K562 (cell line): ENCODE measurements at regions not wholly inside any gene's neighbourhood (a gene's known extent, or its start where the extent isn't known, plus 50 kb on each side); places are given as distances from the start of the nearest gene placed in this dataset.

ENCODE experiments used
- ATF7 ChIP-seq: fragments of 450-650 bp; IDR thresholded peaks from 2 replicates; pipeline ENCODE4 v1.7.1; 2014; ENCODE audit warnings: mild to moderate bottlenecking, moderate library complexity
- CBX1 ChIP-seq: sonication (generic); IDR thresholded peaks from 2 replicates; pipeline ENCODE4 v1.6.1; 2016; ENCODE audit warnings: antibody characterized with exemption, low read depth, mild to moderate bottlenecking
- CREM ChIP-seq: IDR thresholded peaks from 2 replicates; pipeline ENCODE4 v1.6.1; 2014; ENCODE audit warnings: antibody characterized with exemption, low read depth
- HDAC8 ChIP-seq: fragments of 450-650 bp; IDR thresholded peaks from 2 replicates; pipeline ENCODE4 v1.6.1; 2016; ENCODE audit warnings: mild to moderate bottlenecking, missing genetic modification characterization, moderate library complexity, missing compliant biosample characterization
- MCM2 ChIP-seq: fragments of 450-650 bp; IDR thresholded peaks from 2 replicates; pipeline ENCODE4 v1.6.1; 2017; ENCODE audit warnings: low read depth, mild to moderate bottlenecking
- NCOA2 ChIP-seq, 2 experiments: fragments of 450-650 bp; IDR thresholded peaks; 2 replicates each; pipeline ENCODE4 v1.6.1; 2018; ENCODE audit warnings: mild to moderate bottlenecking in 2 of 2, moderate library complexity in 1 of 2; ENCODE audit not compliant: partially characterized antibody in 2 of 2
- RFX1 ChIP-seq: fragments of 450-650 bp; IDR thresholded peaks from 2 replicates; pipeline ENCODE4 v1.6.1; 2016; ENCODE audit warnings: mild to moderate bottlenecking, moderate library complexity
- SIX5 ChIP-seq, 2 experiments: IDR thresholded peaks; 2 replicates each; pipeline ENCODE4 v1.6.1; 2011; ENCODE audit warnings: low read length in 2 of 2, borderline replicate concordance in 1 of 2, low read depth in 1 of 2, mild to moderate bottlenecking in 1 of 2, moderate library complexity in 1 of 2; ENCODE audit not compliant: insufficient read depth in 1 of 2
- TAF15 ChIP-seq: fragments of 200-400 bp; formaldehyde crosslinking; IDR thresholded peaks from 2 replicates; pipeline ENCODE4 v1.6.1; 2017; ENCODE audit warnings: mild to moderate bottlenecking, low read depth, low read length, moderate library complexity
- YY1 ChIP-seq, 3 experiments: IDR thresholded peaks; 2 replicates each; pipeline ENCODE4 v1.6.1; 2011; ENCODE audit warnings: low read length in 2 of 3, mild to moderate bottlenecking in 2 of 3, moderate library complexity in 2 of 3, borderline replicate concordance in 1 of 3, control low read depth in 1 of 3, low read depth in 1 of 3; ENCODE audit not compliant: insufficient read depth in 3 of 3, insufficient replicate concordance in 2 of 3, control insufficient read depth in 1 of 3, insufficient read length in 1 of 3; ENCODE audit errors: extremely low read depth in 1 of 3
- ZNF316 ChIP-seq: fragments of 450-650 bp; IDR thresholded peaks from 2 replicates; pipeline ENCODE4 v1.6.1; 2016
- ZNF408 ChIP-seq: fragments of 250-450 bp; sonication (Bioruptor Pico); IDR thresholded peaks from 2 replicates; pipeline ENCODE4 v1.4.0; 2020; ENCODE audit warnings: low read depth, mild to moderate bottlenecking, moderate library complexity
- ZNF668 ChIP-seq: fragments of 250-450 bp; sonication (Bioruptor Pico); IDR thresholded peaks from 2 replicates; pipeline ENCODE4 v1.8.0; 2022; ENCODE audit warnings: mild to moderate bottlenecking, inconsistent platforms
- TF ChIP-seq, protein P1 (sequence below): IDR thresholded peaks from 3 replicates; pipeline ENCODE4 v1.6.1; 2011; ENCODE audit warnings: borderline replicate concordance, mild to moderate bottlenecking, moderate library complexity; ENCODE audit not compliant: insufficient read length; ENCODE audit errors: extremely low read depth
- TF ChIP-seq, protein P2 (sequence below): fragments of 450-650 bp; IDR thresholded peaks from 2 replicates; pipeline ENCODE4 v1.6.1; 2018; ENCODE audit warnings: mild to moderate bottlenecking, low read depth; ENCODE audit not compliant: partially characterized antibody
- TF ChIP-seq, protein P3 (sequence below): IDR thresholded peaks from 3 replicates; pipeline ENCODE4 v1.6.1; 2011; ENCODE audit warnings: borderline replicate concordance, mild to moderate bottlenecking; ENCODE audit not compliant: insufficient read length, insufficient read depth
- TF ChIP-seq, protein P4 (sequence below): fragments of 250-450 bp; sonication (Bioruptor Pico); IDR thresholded peaks from 2 replicates; pipeline ENCODE4 v1.5.0; 2020; ENCODE audit warnings: mild to moderate bottlenecking
- TF ChIP-seq, protein P5 (sequence below), 2 experiments: fragments of 200-800 bp in 1 of 2; sonication (Bioruptor generic) in 1 of 2; sonication (generic) in 1 of 2; formaldehyde crosslinking in 1 of 2; IDR thresholded peaks in 1 of 2; conservative IDR thresholded peaks in 1 of 2; 2 replicates each; pipeline versions ENCODE4 v1.5.0 to v1.6.1; 2016 to 2020; ENCODE audit warnings: missing compliant biosample characterization in 1 of 2, missing genetic modification characterization in 1 of 2, missing genetic modification reagents in 1 of 2

DNA sequence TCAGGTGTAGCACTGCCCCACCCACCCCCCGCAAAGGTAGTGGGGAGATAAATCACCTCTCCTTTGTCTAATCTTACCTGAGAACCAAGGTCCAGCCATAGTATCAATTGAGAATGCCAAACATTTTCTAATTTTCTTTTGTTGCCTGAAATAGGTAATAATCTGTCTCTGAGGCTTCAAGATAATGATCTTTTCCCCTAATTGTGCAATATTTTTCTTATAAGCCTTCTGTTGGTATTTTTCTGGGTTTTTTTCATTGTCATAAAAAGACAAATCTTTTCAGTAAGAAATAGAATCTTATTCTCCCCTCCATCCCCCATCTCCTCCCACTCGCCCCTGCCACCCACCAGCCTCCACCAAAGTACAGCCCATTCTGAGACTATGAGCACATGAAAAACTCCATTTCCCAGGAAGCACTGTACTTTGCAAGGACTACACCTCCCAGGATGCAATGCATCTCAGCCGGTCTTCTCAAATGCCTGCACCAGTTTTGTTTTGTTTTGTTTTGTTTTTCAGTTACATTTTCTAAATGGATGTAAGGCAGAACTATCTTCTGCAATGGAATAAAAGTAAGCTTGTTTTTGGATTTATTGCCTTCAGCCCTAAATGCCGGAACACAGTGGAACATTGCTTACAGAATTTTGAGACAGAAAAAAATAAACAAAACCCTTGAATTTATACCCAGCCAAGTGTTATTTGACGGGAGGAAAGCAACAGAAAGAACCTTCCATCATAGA is 268.0 kb downstream of the TFAP2A start (continued):
- TF ChIP-seq, protein P1, sequence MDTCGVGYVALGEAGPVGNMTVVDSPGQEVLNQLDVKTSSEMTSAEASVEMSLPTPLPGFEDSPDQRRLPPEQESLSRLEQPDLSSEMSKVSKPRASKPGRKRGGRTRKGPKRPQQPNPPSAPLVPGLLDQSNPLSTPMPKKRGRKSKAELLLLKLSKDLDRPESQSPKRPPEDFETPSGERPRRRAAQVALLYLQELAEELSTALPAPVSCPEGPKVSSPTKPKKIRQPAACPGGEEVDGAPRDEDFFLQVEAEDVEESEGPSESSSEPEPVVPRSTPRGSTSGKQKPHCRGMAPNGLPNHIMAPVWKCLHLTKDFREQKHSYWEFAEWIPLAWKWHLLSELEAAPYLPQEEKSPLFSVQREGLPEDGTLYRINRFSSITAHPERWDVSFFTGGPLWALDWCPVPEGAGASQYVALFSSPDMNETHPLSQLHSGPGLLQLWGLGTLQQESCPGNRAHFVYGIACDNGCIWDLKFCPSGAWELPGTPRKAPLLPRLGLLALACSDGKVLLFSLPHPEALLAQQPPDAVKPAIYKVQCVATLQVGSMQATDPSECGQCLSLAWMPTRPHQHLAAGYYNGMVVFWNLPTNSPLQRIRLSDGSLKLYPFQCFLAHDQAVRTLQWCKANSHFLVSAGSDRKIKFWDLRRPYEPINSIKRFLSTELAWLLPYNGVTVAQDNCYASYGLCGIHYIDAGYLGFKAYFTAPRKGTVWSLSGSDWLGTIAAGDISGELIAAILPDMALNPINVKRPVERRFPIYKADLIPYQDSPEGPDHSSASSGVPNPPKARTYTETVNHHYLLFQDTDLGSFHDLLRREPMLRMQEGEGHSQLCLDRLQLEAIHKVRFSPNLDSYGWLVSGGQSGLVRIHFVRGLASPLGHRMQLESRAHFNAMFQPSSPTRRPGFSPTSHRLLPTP = no peak
- TF ChIP-seq HDAC8 (tag) (no peak), ZNF668 (CRISPR knock-in tag) (no peak), RFX1 (no peak), TAF15 (no peak), NCOA2 (IDR thresholded peaks at IDR 0.05; ENCODE audit: partially characterized antibody in 2 of 2) (no peak), CBX1 (no peak), CREM (peak; percentile 65; the same call in 1 of the 2 replicates), ZNF316 (no peak), ZNF408 (CRISPR knock-in tag) (no peak), MCM2 (no peak), SIX5 (IDR thresholded peaks at IDR 0.05; ENCODE audit: borderline replicate concordance in 1 of 2, insufficient read depth in 1 of 2, low read depth in 1 of 2, low read length in 2 of 2) (peak; percentile 91), YY1 (IDR thresholded peaks at IDR 0.05; ENCODE audit: borderline replicate concordance in 1 of 3, control insufficient read depth in 1 of 3, extremely low read depth in 1 of 3, insufficient read depth in 3 of 3, insufficient read length in 1 of 3, insufficient replicate concordance in 2 of 3, low read depth in 1 of 3, low read length in 2 of 3) (no peak), ATF7 (0 out of 2 replicates have a peak, but pooled peaks have one; percentile 40)
- TF ChIP-seq, protein P2, sequence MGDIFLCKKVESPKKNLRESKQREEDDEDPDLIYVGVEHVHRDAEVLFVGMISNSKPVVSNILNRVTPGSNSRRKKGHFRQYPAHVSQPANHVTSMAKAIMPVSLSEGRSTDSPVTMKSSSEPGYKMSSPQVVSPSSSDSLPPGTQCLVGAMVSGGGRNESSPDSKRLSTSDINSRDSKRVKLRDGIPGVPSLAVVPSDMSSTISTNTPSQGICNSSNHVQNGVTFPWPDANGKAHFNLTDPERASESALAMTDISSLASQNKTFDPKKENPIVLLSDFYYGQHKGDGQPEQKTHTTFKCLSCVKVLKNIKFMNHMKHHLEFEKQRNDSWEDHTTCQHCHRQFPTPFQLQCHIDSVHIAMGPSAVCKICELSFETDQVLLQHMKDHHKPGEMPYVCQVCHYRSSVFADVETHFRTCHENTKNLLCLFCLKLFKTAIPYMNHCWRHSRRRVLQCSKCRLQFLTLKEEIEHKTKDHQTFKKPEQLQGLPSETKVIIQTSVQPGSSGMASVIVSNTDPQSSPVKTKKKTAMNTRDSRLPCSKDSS = no peak
- TF ChIP-seq, protein P3, sequence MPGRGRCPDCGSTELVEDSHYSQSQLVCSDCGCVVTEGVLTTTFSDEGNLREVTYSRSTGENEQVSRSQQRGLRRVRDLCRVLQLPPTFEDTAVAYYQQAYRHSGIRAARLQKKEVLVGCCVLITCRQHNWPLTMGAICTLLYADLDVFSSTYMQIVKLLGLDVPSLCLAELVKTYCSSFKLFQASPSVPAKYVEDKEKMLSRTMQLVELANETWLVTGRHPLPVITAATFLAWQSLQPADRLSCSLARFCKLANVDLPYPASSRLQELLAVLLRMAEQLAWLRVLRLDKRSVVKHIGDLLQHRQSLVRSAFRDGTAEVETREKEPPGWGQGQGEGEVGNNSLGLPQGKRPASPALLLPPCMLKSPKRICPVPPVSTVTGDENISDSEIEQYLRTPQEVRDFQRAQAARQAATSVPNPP = no peak
- TF ChIP-seq, protein P4, sequence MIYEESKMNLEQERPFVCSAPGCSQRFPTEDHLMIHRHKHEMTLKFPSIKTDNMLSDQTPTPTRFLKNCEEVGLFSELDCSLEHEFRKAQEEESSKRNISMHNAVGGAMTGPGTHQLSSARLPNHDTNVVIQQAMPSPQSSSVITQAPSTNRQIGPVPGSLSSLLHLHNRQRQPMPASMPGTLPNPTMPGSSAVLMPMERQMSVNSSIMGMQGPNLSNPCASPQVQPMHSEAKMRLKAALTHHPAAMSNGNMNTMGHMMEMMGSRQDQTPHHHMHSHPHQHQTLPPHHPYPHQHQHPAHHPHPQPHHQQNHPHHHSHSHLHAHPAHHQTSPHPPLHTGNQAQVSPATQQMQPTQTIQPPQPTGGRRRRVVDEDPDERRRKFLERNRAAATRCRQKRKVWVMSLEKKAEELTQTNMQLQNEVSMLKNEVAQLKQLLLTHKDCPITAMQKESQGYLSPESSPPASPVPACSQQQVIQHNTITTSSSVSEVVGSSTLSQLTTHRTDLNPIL (CRISPR knock-in tag) = no peak
- TF ChIP-seq, protein P5, sequence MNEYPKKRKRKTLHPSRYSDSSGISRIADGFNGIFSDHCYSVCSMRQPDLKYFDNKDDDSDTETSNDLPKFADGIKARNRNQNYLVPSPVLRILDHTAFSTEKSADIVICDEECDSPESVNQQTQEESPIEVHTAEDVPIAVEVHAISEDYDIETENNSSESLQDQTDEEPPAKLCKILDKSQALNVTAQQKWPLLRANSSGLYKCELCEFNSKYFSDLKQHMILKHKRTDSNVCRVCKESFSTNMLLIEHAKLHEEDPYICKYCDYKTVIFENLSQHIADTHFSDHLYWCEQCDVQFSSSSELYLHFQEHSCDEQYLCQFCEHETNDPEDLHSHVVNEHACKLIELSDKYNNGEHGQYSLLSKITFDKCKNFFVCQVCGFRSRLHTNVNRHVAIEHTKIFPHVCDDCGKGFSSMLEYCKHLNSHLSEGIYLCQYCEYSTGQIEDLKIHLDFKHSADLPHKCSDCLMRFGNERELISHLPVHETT (CRISPR knock-in tag; conservative IDR thresholded peaks at IDR 0.05 in 1 of 2, IDR thresholded peaks at IDR 0.05 in 1 of 2) = no peak
